HCT116 (cell line): ENCODE measurements at regions not wholly inside any gene's neighbourhood (a gene's known extent, or its start where the extent isn't known, plus 50 kb on each side); places are given as distances from the start of the nearest gene placed in this dataset.

Source experiments
- ATAC-seq: fragments of 200-7000 bp; cut with Tn5 transposase; 2 replicates; pipeline ENCODE4 v1.9.1; 2020; ENCODE audit warnings: mild to moderate bottlenecking, moderate library complexity
- BruUV-seq: library from RNA; stranded (reverse); fragments of 400-500 nt; replicated peaks from 2 replicates; lab custom pipeline; 2021; lab: Mats Ljungman, UMichigan
- CTCF ChIA-PET: fragments of 300-600 bp; sonication (Branson Sonifier 250); formaldehyde crosslinking; loops from one replicate; lab custom pipeline; 2021; ENCODE audit warnings: antibody characterized with exemption; lab: Charles Lee
- POLR2A ChIA-PET: fragments of 300-600, 350-600 bp; sonication (Branson Sonifier 250); formaldehyde crosslinking; loops from one replicate; lab custom pipeline; 2021; ENCODE audit warnings: antibody characterized with exemption; lab: Charles Lee
- RAD21 ChIA-PET, 2 experiments: fragments of 300-600 bp; sonication (Branson Sonifier 250); formaldehyde crosslinking; loops; one replicate each; lab custom pipeline; 2023; ENCODE audit warnings: low total read pairs in 2 of 2; ENCODE audit not compliant: uncharacterized antibody in 2 of 2, unreplicated experiment in 2 of 2, low non-redundant PET in 1 of 2; lab: Charles Lee
- DNase-seq: peaks from one replicate; pipeline ENCODE4 v3.0.0-alpha.2; 2010; ENCODE audit warnings: low read depth, low spot score
- H2AFZ ChIP-seq: fragments of 200-600 bp; shearing (Covaris generic), sonication (generic); 2 replicates; pipeline ENCODE4 v1.6.1; 2017; ENCODE audit warnings: low read depth, mixed run types, mixed read lengths, antibody characterized with exemption, low read length; ENCODE audit not compliant: poor library complexity, severe bottlenecking
- H3K27ac ChIP-seq: 2 replicates; pipeline ENCODE4 v1.5.1; 2012; ENCODE audit warnings: low read depth, low read length
- H3K27me3 ChIP-seq: fragments of 200-600 bp; sonication (generic); 2 replicates; pipeline ENCODE4 v1.6.1; 2016; ENCODE audit warnings: mixed run types, low read length, mixed read lengths; ENCODE audit not compliant: insufficient read depth
- H3K36me3 ChIP-seq, 2 experiments: fragments of 200-500 bp in 1 of 2; fragments of 200-600 bp in 1 of 2; sonication (Bioruptor generic) in 1 of 2; sonication (generic) in 1 of 2; 2 replicates each; pipeline versions ENCODE4 v1.5.1 to v1.6.1; 2014 to 2016; ENCODE audit warnings: low read length in 2 of 2, inconsistent platforms in 1 of 2, mixed read lengths in 1 of 2, mixed run types in 1 of 2; ENCODE audit not compliant: insufficient read depth in 2 of 2, control insufficient read depth in 1 of 2
- H3K4me1 ChIP-seq, 2 experiments: fragments of 200-600 bp in 1 of 2; sonication (generic) in 1 of 2; 2 replicates each; pipeline versions ENCODE4 v1.5.1 to v1.6.1; 2012 to 2017; ENCODE audit warnings: low read length in 2 of 2, inconsistent platforms in 1 of 2, mild to moderate bottlenecking in 1 of 2, mixed read lengths in 1 of 2, mixed run types in 1 of 2, moderate library complexity in 1 of 2; ENCODE audit not compliant: insufficient read depth in 2 of 2, control insufficient read depth in 1 of 2
- H3K4me2 ChIP-seq: fragments of 200-600 bp; sonication (generic); 2 replicates; pipeline ENCODE4 v1.6.1; 2017; ENCODE audit warnings: mixed run types, low read length, mixed read lengths
- H3K4me3 ChIP-seq, 2 experiments: fragments of 200-600 bp in 1 of 2; sonication (generic) in 1 of 2; replicated peaks in 1 of 2; 2 replicates each; pipeline ENCODE4 v1.5.1; 2011 to 2016; ENCODE audit warnings: low read length in 2 of 2, control low read depth in 1 of 2, low read depth in 1 of 2, mild to moderate bottlenecking in 1 of 2, mixed read lengths in 1 of 2, mixed run types in 1 of 2
- H3K79me2 ChIP-seq: fragments of 200-600 bp; sonication (generic); 2 replicates; pipeline ENCODE4 v1.6.1; 2017; ENCODE audit warnings: mild to moderate bottlenecking, mixed run types, low read length, moderate library complexity, mixed read lengths; ENCODE audit not compliant: insufficient read depth
- H3K9ac ChIP-seq: fragments of 200-600 bp; sonication (generic); 2 replicates; pipeline ENCODE4 v1.6.1; 2016; ENCODE audit warnings: low read length, mixed read lengths
- H3K9me2 ChIP-seq: fragments of 200-600 bp; sonication (generic), shearing (Covaris generic); 2 replicates; pipeline ENCODE4 v1.6.1; 2017; ENCODE audit warnings: mixed run types, mild to moderate bottlenecking, moderate library complexity; ENCODE audit not compliant: insufficient read depth
- H3K9me3 ChIP-seq, 2 experiments: fragments of 200-500 bp in 1 of 2; fragments of 200-600 bp in 1 of 2; sonication (Bioruptor generic) in 1 of 2; sonication (generic) in 1 of 2; 2 replicates each; pipeline ENCODE4 v1.6.1; 2014 to 2017; ENCODE audit warnings: low read length in 2 of 2, mixed read lengths in 2 of 2, inconsistent platforms in 1 of 2, low read depth in 1 of 2, mild to moderate bottlenecking in 1 of 2, mixed run types in 1 of 2, moderate library complexity in 1 of 2; ENCODE audit not compliant: control insufficient read depth in 1 of 2, insufficient read depth in 1 of 2
- H4K20me1 ChIP-seq: fragments of 200-600 bp; sonication (generic), shearing (Covaris generic); 2 replicates; pipeline ENCODE4 v1.6.1; 2017; ENCODE audit warnings: mixed run types, mild to moderate bottlenecking, moderate library complexity; ENCODE audit not compliant: insufficient read depth
- ATF3 ChIP-seq: IDR thresholded peaks from 2 replicates; pipeline ENCODE4 v1.6.1; 2012
- CBX3 ChIP-seq: IDR thresholded peaks from 2 replicates; pipeline ENCODE4 v1.6.1; 2012; ENCODE audit warnings: low read depth
- CEBPB ChIP-seq: IDR thresholded peaks from 2 replicates; pipeline ENCODE4 v1.6.1; 2012; ENCODE audit warnings: low read depth
- CTCF ChIP-seq, 3 experiments: fragments of 200-600 bp in 1 of 3; sonication (generic) in 1 of 3; IDR thresholded peaks in 2 of 3; conservative IDR thresholded peaks in 1 of 3; 2 replicates each; pipeline ENCODE4 v1.5.1; 2012 to 2017; ENCODE audit warnings: low read depth in 2 of 3, low read length in 2 of 3, antibody characterized with exemption in 1 of 3, borderline replicate concordance in 1 of 3, control low read depth in 1 of 3, mild to moderate bottlenecking in 1 of 3, mixed read lengths in 1 of 3, mixed run types in 1 of 3, moderate library complexity in 1 of 3; ENCODE audit not compliant: insufficient read depth in 1 of 3
- EGR1 ChIP-seq: IDR thresholded peaks from 2 replicates; pipeline ENCODE4 v1.6.1; 2012; ENCODE audit warnings: low read depth
- ELF1 ChIP-seq: IDR thresholded peaks from 2 replicates; pipeline ENCODE4 v1.6.1; 2012; ENCODE audit warnings: low read depth, borderline replicate concordance
- EZH2 ChIP-seq: fragments of 200-600 bp; sonication (generic); IDR thresholded peaks from 2 replicates; pipeline ENCODE4 v1.6.1; 2017; ENCODE audit warnings: antibody characterized with exemption, mixed run types
- FOSL1 ChIP-seq: IDR thresholded peaks from 2 replicates; pipeline ENCODE4 v1.6.1; 2012; ENCODE audit warnings: low read depth
- JUND ChIP-seq: IDR thresholded peaks from 2 replicates; pipeline ENCODE4 v1.6.1; 2012
- MAX ChIP-seq: IDR thresholded peaks from 2 replicates; pipeline ENCODE4 v1.6.1; 2012
- POLR2A ChIP-seq: IDR thresholded peaks from 2 replicates; pipeline ENCODE4 v1.7.0; 2011; ENCODE audit warnings: borderline replicate concordance; ENCODE audit not compliant: insufficient read depth, insufficient read length; ENCODE audit errors: extremely low read depth
- POLR2AphosphoS5 ChIP-seq: IDR thresholded peaks from 2 replicates; pipeline ENCODE4 v1.6.1; 2011; ENCODE audit warnings: mild to moderate bottlenecking, low read depth, low read length, moderate library complexity
- REST ChIP-seq: IDR thresholded peaks from 2 replicates; pipeline ENCODE4 v1.6.1; 2012; ENCODE audit warnings: low read depth
- SP1 ChIP-seq: IDR thresholded peaks from 2 replicates; pipeline ENCODE4 v1.6.1; 2012; ENCODE audit warnings: low read depth
- SRF ChIP-seq: IDR thresholded peaks from 2 replicates; pipeline ENCODE4 v1.6.1; 2012; ENCODE audit warnings: low read depth
- TCF7L2 ChIP-seq: IDR thresholded peaks from 2 replicates; pipeline ENCODE4 v1.7.0; 2011; ENCODE audit warnings: borderline replicate concordance, inconsistent platforms; ENCODE audit not compliant: insufficient read depth, insufficient read length; ENCODE audit errors: extremely low read depth
- YY1 ChIP-seq: IDR thresholded peaks from 2 replicates; pipeline ENCODE4 v1.6.1; 2011; ENCODE audit warnings: low read length, low read depth, moderate library complexity, mild to moderate bottlenecking; ENCODE audit not compliant: insufficient replicate concordance; ENCODE audit errors: extremely low read depth
- ZBTB33 ChIP-seq: IDR thresholded peaks from 2 replicates; pipeline ENCODE4 v1.6.1; 2011; ENCODE audit warnings: mild to moderate bottlenecking, low read length, moderate library complexity; ENCODE audit not compliant: insufficient replicate concordance; ENCODE audit errors: extremely low read depth
- ZFX ChIP-seq: fragments of 450-650 bp; IDR thresholded peaks from 2 replicates; pipeline ENCODE4 v1.6.1; 2017
- ZNF274 ChIP-seq: fragments of 200-500 bp; sonication (Bioruptor generic); IDR thresholded peaks from 2 replicates; pipeline ENCODE4 v1.6.1; 2014; ENCODE audit warnings: mild to moderate bottlenecking, low read depth, low read length, inconsistent platforms
- intact Hi-C: fragments of 100-400 bp; cut with micrococcal nuclease; formaldehyde crosslinking; loops from 2 replicates; pipeline ENCODE4 v1.10.0; 2022

- Histone ChIP-seq H2AFZ (no peak overlapping the region), H3K36me3 (no peaks in the 10 kb centered on the region), H3K9me3 (no peaks in the 10 kb centered on the region), H3K9me2 (no peaks in the 10 kb centered on the region), H3K4me2 (no peak overlapping the region), H3K27me3 (no peaks in the 10 kb centered on the region), H4K20me1 (no peaks in the 10 kb centered on the region), H3K9ac (no peak overlapping the region), H3K27ac (no peak overlapping the region), H3K79me2 (no peaks in the 10 kb centered on the region), H3K4me1 (no peaks in the 10 kb centered on the region), H3K4me3 (no peak overlapping the region)
- no peak for DNase-seq
- intact Hi-C loops, result no loop called here
- BruUV-seq, result no TSS peak
- no peak for TF ChIP-seq TCF7L2
- TF ChIP-seq ATF3, result no peak
- TF ChIP-seq EZH2, result no peak
- TF ChIP-seq ZFX, result no peak
- TF ChIP-seq CTCF (IDR thresholded peaks at IDR 0.05 in 2 of 3, conservative IDR thresholded peaks at IDR 0.05 in 1 of 3; ENCODE audit: borderline replicate concordance in 1 of 3, insufficient read depth in 1 of 3, low read depth in 2 of 3, low read length in 2 of 3), result no peak
- no peak for TF ChIP-seq FOSL1
- TF ChIP-seq REST, result no peak
- TF ChIP-seq YY1, result no peak
- no peak for TF ChIP-seq CEBPB
- no peak for TF ChIP-seq POLR2A
- TF ChIP-seq ELF1, result no peak
- no peak for TF ChIP-seq JUND
- TF ChIP-seq MAX, result no peak
- no peak for TF ChIP-seq CBX3
- TF ChIP-seq EGR1, result no peak
- TF ChIP-seq SP1, result no peak
- TF ChIP-seq ZBTB33, result no peak
- TF ChIP-seq POLR2AphosphoS5, result no peak
- TF ChIP-seq ZNF274, result no peak
- TF ChIP-seq SRF, result no peak
- no peak for ATAC-seq
- ChIA-PET RAD21 (no interaction called here), CTCF (no interaction called here), POLR2A (no interaction called here)
Measured at GRCh38 chr1:87652176-87652575, 323.5 kb downstream of the LMO4 start.
